ENCODE measurements at regions not wholly inside any gene's neighbourhood (a gene's known extent, or its start where the extent isn't known, plus 50 kb on each side); places are given as distances from the start of the nearest gene placed in this dataset.

DNA sequence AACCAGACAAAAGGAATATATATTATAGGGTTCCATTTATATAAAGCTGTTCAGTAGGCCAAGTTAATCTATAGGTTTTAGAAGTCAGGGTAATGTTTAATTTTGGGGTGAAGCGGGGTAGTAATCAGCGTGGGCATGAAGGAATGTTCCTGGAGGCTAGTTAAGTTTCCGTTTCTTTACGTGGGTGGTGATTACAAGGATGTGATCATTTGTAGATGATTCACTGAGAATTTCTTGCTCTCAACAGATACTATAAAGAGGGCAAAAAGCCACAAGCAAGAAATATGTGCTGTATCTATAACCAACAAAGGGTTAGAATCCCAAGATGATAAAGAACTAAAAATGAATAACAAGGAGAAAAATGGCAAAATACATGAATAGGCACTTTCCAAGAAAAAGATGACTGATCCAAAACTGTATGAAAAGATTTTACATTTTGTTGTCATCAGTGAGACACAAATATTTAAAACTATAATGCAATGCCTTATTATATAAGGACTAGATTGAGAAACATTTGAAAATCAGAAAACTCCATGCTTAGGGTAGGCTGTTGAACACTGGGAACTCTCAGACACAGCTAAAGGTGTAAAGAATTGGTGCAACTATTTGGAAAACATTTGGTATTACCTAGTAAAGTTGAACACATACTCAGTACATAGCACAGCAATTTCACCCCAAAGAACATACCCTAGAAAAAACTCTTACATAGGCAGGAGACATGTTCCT lies 224.3 kb upstream of the S1PR3 start:
- Histone ChIP-seq H3K36me3 (ENCODE audit: insufficient read depth, low read length) (no peaks in the 10 kb centered on the region), H3K4me1 (ENCODE audit: insufficient read depth, low read length) (no peaks in the 10 kb centered on the region), H3K4me3 (ENCODE audit: low read length in 2 of 2) (no peak overlapping the region), H3K27ac (ENCODE audit: low read depth, low read length) (no peak overlapping the region), H3K27me3 (ENCODE audit: insufficient read depth, low read length) (no peaks in the 10 kb centered on the region), H3K9me3 (ENCODE audit: control insufficient read depth in 1 of 2, low read length in 2 of 2) (no peaks in the 10 kb centered on the region)
- Mint-ChIP-seq H3K4me1 (no peaks in the 10 kb centered on the region), H3K9me3 (no peaks in the 10 kb centered on the region), H3K27me3 (peaks cover 2 to 7% of the 10 kb centered on the region in 2 donors), H3K36me3 (no peaks in the 10 kb centered on the region), H3K27ac (no peak overlapping the region), H3K4me3 (no peak overlapping the region)
- ChIA-PET POLR2A (ENCODE audit: partially characterized antibody) (no interaction called here), CTCF (ENCODE audit: partially characterized antibody) (no interaction called here)
- intact Hi-C loops (cut with micrococcal nuclease) = no loop called here
- no peak for DNase-seq

DNA sequence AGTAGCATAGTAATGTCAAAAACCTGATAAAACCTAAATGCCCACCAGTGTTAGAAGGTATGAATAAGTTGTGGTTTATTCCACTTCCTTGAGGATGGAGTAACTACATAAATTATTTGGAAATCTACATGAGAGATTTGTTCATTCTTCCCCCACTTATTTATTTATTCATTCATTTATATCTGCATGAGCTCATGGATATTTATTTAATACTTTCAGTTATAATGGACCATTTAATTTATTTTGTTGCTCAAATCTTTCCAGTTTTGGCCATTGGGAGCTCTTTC lies 223.8 kb upstream of the S1PR3 start:
- ChIA-PET CTCF (ENCODE audit: partially characterized antibody) (no interaction called here), POLR2A (ENCODE audit: partially characterized antibody) (no interaction called here)
- Mint-ChIP-seq H3K36me3 (no peaks in the 10 kb centered on the region), H3K4me1 (no peaks in the 10 kb centered on the region), H3K9me3 (no peaks in the 10 kb centered on the region), H3K27me3 (peaks cover 2 to 5% of the 10 kb centered on the region in 2 donors), H3K4me3 (no peak overlapping the region), H3K27ac (no peak overlapping the region)
- Histone ChIP-seq H3K9me3 (ENCODE audit: control insufficient read depth in 1 of 2, low read length in 2 of 2) (no peaks in the 10 kb centered on the region), H3K27me3 (ENCODE audit: insufficient read depth, low read length) (no peaks in the 10 kb centered on the region), H3K4me3 (ENCODE audit: low read length in 2 of 2) (no peak overlapping the region), H3K36me3 (ENCODE audit: insufficient read depth, low read length) (no peaks in the 10 kb centered on the region), H3K27ac (ENCODE audit: low read depth, low read length) (no peak overlapping the region), H3K4me1 (ENCODE audit: insufficient read depth, low read length) (no peaks in the 10 kb centered on the region)
- intact Hi-C loops (cut with micrococcal nuclease) = no loop called here
- DNase-seq = no peak

DNA sequence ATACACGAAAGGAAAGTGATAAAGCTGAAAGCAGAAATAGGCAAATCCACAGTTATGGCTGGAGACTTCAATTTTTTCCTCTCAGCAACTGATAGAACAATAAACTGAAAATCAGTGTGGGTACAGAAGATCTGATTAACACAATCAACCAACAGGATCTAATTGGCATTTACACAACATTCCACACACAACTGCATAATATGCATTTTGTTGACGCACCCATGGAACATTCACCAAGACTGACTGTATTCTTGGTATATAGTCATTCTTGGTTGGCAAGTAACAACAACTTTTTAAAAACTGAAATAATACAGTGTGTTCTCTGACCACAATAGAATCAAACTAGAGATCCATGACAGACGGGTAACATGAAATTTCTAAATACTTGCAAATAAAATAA lies 218.7 kb upstream of the S1PR3 start:
- ChIA-PET POLR2A (ENCODE audit: partially characterized antibody) (no interaction called here), CTCF (ENCODE audit: partially characterized antibody) (no interaction called here)
- DNase-seq = no peak
- Mint-ChIP-seq H3K4me3 (no peak overlapping the region), H3K9me3 (no peaks in the 10 kb centered on the region), H3K27me3 (peaks cover 9 to 12% of the 10 kb centered on the region in 2 donors), H3K36me3 (no peaks in the 10 kb centered on the region), H3K27ac (no peak overlapping the region), H3K4me1 (peaks cover 0 to 2% (median 0%) of the 10 kb centered on the region in 4 donors)
- no peak overlapping the region for H3K4me3 ChIP-seq (ENCODE audit: low read length in 2 of 2)
- no peaks in the 10 kb centered on the region for H3K27me3 ChIP-seq (ENCODE audit: insufficient read depth, low read length)
- intact Hi-C loops (cut with micrococcal nuclease) = no loop called here
- H3K27ac ChIP-seq (ENCODE audit: low read depth, low read length) = no peak overlapping the region
- H3K9me3 ChIP-seq (ENCODE audit: control insufficient read depth in 1 of 2, low read length in 2 of 2) = no peaks in the 10 kb centered on the region
- no peaks in the 10 kb centered on the region for H3K36me3 ChIP-seq (ENCODE audit: insufficient read depth, low read length)
- no peaks in the 10 kb centered on the region for H3K4me1 ChIP-seq (ENCODE audit: insufficient read depth, low read length)

DNA sequence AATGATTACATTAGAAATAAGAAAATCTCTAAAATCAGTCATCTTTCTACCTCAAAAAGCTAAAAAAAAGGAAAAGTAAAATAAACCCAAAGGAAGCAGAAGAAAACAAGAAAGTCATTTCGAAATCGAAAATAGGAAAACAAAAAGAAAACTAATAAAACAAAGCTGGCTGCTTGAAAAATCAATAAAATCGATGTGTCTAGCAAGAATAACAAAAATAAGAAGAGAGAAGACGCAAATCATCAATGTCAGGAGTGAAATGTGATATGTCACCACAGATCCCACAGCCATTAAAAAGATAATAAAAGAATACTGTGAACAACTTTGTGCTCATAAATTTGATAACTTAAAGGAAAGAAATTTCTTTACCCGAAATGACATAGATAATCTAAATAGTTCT lies 218.1 kb upstream of the S1PR3 start:
- H3K27me3 ChIP-seq (ENCODE audit: insufficient read depth, low read length) = no peaks in the 10 kb centered on the region
- H3K9me3 ChIP-seq (ENCODE audit: control insufficient read depth in 1 of 2, low read length in 2 of 2) = no peaks in the 10 kb centered on the region
- Mint-ChIP-seq H3K4me3 (no peak overlapping the region), H3K4me1 (peaks cover 0 to 2% (median 0%) of the 10 kb centered on the region in 4 donors), H3K36me3 (no peaks in the 10 kb centered on the region), H3K27me3 (peaks cover 9 to 12% of the 10 kb centered on the region in 2 donors), H3K27ac (no peak overlapping the region), H3K9me3 (no peaks in the 10 kb centered on the region)
- DNase-seq = no peak
- ChIA-PET POLR2A (ENCODE audit: partially characterized antibody) (no interaction called here), CTCF (ENCODE audit: partially characterized antibody) (no interaction called here)
- no peak overlapping the region for H3K27ac ChIP-seq (ENCODE audit: low read depth, low read length)
- no peaks in the 10 kb centered on the region for H3K36me3 ChIP-seq (ENCODE audit: insufficient read depth, low read length)
- no peak overlapping the region for H3K4me3 ChIP-seq (ENCODE audit: low read length in 2 of 2)
- intact Hi-C loops (cut with micrococcal nuclease) = no loop called here
- H3K4me1 ChIP-seq (ENCODE audit: insufficient read depth, low read length) = no peaks in the 10 kb centered on the region

DNA sequence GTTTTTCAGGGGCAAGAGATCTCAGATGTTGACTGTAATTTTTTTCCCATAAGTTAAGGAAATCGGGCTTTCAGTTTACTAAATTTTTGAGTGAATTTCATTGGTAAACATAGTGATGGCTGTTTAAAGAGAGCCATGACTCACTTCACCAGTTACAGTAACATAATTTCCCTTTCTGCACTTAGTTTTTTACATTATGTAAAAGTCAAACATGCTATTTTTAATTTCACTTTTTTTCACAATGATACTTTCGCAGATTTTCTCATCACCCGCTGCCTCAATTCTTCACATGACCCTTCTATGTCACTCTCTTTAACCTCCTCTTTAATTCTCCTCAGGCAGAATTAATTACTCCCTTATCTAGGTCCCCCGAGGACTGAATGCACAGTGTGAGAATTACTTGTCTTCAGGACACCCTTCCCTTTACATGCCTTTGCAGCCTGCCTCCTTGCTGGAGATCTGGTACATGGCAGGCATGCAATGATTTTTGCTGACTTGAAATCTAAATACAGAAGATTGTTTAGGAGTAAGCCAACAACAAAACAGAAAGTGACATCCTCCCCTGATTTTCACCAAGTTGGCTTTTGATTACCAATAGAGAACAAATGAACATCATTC lies 217.5 kb upstream of the S1PR3 start:
- Mint-ChIP-seq H3K27ac (no peak overlapping the region), H3K4me3 (no peak overlapping the region), H3K36me3 (no peaks in the 10 kb centered on the region), H3K9me3 (no peaks in the 10 kb centered on the region), H3K4me1 (peaks cover 0 to 2% (median 0%) of the 10 kb centered on the region in 4 donors), H3K27me3 (peaks cover 9 to 12% of the 10 kb centered on the region in 2 donors)
- intact Hi-C loops (cut with micrococcal nuclease) = no loop called here
- Histone ChIP-seq H3K36me3 (ENCODE audit: insufficient read depth, low read length) (no peaks in the 10 kb centered on the region), H3K27ac (ENCODE audit: low read depth, low read length) (no peak overlapping the region), H3K27me3 (ENCODE audit: insufficient read depth, low read length) (no peaks in the 10 kb centered on the region), H3K4me3 (ENCODE audit: low read length in 2 of 2) (no peak overlapping the region), H3K4me1 (ENCODE audit: insufficient read depth, low read length) (no peaks in the 10 kb centered on the region), H3K9me3 (ENCODE audit: control insufficient read depth in 1 of 2, low read length in 2 of 2) (no peaks in the 10 kb centered on the region)
- POLR2A ChIA-PET (ENCODE audit: partially characterized antibody) = no interaction called here
- DNase-seq = no peak
- CTCF ChIA-PET (ENCODE audit: partially characterized antibody) = no interaction called here

DNA sequence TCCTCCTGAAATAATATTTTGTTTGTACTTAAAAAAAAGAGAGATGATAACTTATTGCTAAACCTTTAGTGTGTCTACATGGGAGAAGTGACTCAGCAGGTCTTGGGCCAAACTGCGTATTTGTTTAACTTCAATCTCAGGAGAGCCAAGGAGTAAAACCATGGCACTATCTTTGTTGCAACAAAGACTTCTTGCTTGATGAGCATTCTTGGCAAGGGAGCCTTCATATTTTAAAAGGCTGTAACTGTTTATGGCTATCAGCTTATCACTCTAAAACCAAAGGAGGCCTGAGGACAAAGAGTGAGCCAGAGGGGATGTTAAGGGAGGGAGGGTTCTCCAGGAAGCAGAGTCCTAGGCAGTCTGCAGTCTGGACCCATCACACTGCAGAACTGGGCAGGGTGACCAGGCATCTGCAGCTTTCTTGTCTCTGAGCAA lies 216.2 kb upstream of the S1PR3 start:
- intact Hi-C loops (cut with micrococcal nuclease) = no loop called here
- Mint-ChIP-seq H3K27ac (no peak overlapping the region), H3K9me3 (no peaks in the 10 kb centered on the region), H3K4me1 (peaks cover 0 to 2% (median 0%) of the 10 kb centered on the region in 4 donors), H3K4me3 (no peak overlapping the region), H3K27me3 (peaks cover 9 to 11% of the 10 kb centered on the region in 2 donors), H3K36me3 (no peaks in the 10 kb centered on the region)
- H3K4me3 ChIP-seq (ENCODE audit: low read length in 2 of 2) = no peak overlapping the region
- DNase-seq = no peak
- no peaks in the 10 kb centered on the region for H3K9me3 ChIP-seq (ENCODE audit: control insufficient read depth in 1 of 2, low read length in 2 of 2)
- POLR2A ChIA-PET (ENCODE audit: partially characterized antibody) = no interaction called here
- no peaks in the 10 kb centered on the region for H3K36me3 ChIP-seq (ENCODE audit: insufficient read depth, low read length)
- CTCF ChIA-PET (ENCODE audit: partially characterized antibody) = no interaction called here
- H3K4me1 ChIP-seq (ENCODE audit: insufficient read depth, low read length) = no peaks in the 10 kb centered on the region
- no peaks in the 10 kb centered on the region for H3K27me3 ChIP-seq (ENCODE audit: insufficient read depth, low read length)
- H3K27ac ChIP-seq (ENCODE audit: low read depth, low read length) = no peak overlapping the region

DNA sequence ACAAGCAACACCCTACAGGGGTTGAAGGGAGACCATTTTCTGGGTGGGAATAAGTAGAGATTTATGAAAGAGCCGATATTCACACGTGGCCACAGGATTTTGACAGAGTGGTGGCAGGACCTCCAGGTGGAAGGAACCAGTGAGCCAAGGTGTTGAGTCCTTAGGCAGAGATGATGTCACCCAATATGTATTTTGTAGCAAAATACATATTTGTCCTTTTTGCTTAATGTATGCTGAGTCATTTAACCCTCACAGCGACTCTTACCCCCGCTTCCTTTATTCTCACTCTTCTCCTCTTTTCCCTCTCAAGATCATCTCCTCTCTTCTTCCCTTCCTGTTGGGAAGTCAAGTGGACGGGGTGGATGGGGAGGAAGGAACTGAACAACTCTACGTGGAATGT lies 215.7 kb upstream of the S1PR3 start:
- H3K4me3 Mint-ChIP-seq = no peak overlapping the region
- POLR2A ChIA-PET (ENCODE audit: partially characterized antibody) = no interaction called here
- intact Hi-C loops (cut with micrococcal nuclease) = no loop called here

More for the DNA sequence above, 215.7 kb upstream of the S1PR3 start:
- Mint-ChIP-seq H3K27me3 (peaks cover 9 to 11% of the 10 kb centered on the region in 2 donors), H3K4me1 (peaks cover 0 to 2% (median 0%) of the 10 kb centered on the region in 4 donors), H3K36me3 (no peaks in the 10 kb centered on the region), H3K27ac (no peak overlapping the region), H3K9me3 (no peaks in the 10 kb centered on the region)
- no peaks in the 10 kb centered on the region for H3K4me1 ChIP-seq (ENCODE audit: insufficient read depth, low read length)
- DNase-seq = no peak
- no peaks in the 10 kb centered on the region for H3K27me3 ChIP-seq (ENCODE audit: insufficient read depth, low read length)
- CTCF ChIA-PET (ENCODE audit: partially characterized antibody) = no interaction called here
- no peak overlapping the region for H3K27ac ChIP-seq (ENCODE audit: low read depth, low read length)
- H3K4me3 ChIP-seq (ENCODE audit: low read length in 2 of 2) = no peak overlapping the region
- no peaks in the 10 kb centered on the region for H3K36me3 ChIP-seq (ENCODE audit: insufficient read depth, low read length)
- no peaks in the 10 kb centered on the region for H3K9me3 ChIP-seq (ENCODE audit: control insufficient read depth in 1 of 2, low read length in 2 of 2)
